ENCODE measurements at regions not wholly inside any gene's neighbourhood (a gene's known extent, or its start where the extent isn't known, plus 50 kb on each side); places are given as distances from the start of the nearest gene placed in this dataset.

DNA sequence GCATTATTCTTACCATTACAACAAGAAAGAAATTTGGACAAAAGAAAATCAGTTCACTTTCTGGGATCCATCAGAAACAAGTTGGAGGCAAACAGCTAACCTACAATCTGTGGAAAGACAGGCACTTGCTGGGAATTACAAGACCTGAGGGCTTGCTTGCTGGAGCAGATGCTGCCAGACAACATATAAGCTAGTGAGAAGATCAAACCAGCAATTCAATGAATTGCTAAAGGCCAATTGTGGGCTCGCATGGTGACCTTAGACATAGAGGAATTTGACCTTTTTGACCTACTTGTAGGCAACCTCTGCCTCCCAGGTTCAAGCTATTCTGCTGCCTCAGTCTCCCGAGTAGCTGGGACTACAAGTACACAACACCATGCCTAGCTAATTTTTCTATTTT is 921.2 kb upstream of the CNTNAP5 start:
- no peak overlapping the region for H3K4me3 ChIP-seq (ENCODE audit: low read depth, low read length)
- ChIA-PET POLR2A (no interaction called here), CTCF (no interaction called here)
- no peaks in the 10 kb centered on the region for H3K9me3 Mint-ChIP-seq (ENCODE audit: unreplicated experiment)
- intact Hi-C loops (cut with micrococcal nuclease; ENCODE audit: unreplicated experiment): no loop called here
- no peak for DNase-seq
- no TSS peak for BruUV-seq (replicated peaks)
- H3K4me3 Mint-ChIP-seq (ENCODE audit: unreplicated experiment): no peak overlapping the region
- no peaks in the 10 kb centered on the region for H3K36me3 ChIP-seq (ENCODE audit: control insufficient read depth, insufficient read depth, low read length)
- TF ChIP-seq, protein P1, sequence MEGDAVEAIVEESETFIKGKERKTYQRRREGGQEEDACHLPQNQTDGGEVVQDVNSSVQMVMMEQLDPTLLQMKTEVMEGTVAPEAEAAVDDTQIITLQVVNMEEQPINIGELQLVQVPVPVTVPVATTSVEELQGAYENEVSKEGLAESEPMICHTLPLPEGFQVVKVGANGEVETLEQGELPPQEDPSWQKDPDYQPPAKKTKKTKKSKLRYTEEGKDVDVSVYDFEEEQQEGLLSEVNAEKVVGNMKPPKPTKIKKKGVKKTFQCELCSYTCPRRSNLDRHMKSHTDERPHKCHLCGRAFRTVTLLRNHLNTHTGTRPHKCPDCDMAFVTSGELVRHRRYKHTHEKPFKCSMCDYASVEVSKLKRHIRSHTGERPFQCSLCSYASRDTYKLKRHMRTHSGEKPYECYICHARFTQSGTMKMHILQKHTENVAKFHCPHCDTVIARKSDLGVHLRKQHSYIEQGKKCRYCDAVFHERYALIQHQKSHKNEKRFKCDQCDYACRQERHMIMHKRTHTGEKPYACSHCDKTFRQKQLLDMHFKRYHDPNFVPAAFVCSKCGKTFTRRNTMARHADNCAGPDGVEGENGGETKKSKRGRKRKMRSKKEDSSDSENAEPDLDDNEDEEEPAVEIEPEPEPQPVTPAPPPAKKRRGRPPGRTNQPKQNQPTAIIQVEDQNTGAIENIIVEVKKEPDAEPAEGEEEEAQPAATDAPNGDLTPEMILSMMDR (IDR thresholded peaks at IDR 0.05; ENCODE audit: insufficient read depth in 1 of 2, low read depth in 1 of 2, low read length in 1 of 2, severe bottlenecking in 1 of 2, unreplicated experiment in 1 of 2): no peak
- no peaks in the 10 kb centered on the region for H3K4me1 ChIP-seq
- no peak overlapping the region for H3K27ac Mint-ChIP-seq (ENCODE audit: unreplicated experiment)
- no peaks in the 10 kb centered on the region for H3K27me3 ChIP-seq (replicated peaks; ENCODE audit: control insufficient read depth, insufficient read depth, low read length)
- H3K36me3 Mint-ChIP-seq (ENCODE audit: insufficient read depth, unreplicated experiment): no peaks in the 10 kb centered on the region
- H3K9me3 ChIP-seq: no peaks in the 10 kb centered on the region
- H3K27me3 Mint-ChIP-seq (ENCODE audit: insufficient read depth, unreplicated experiment): peaks cover 2% of the 10 kb centered on the region
- H3K4me1 Mint-ChIP-seq (ENCODE audit: low read depth, unreplicated experiment): no peaks in the 10 kb centered on the region

DNA sequence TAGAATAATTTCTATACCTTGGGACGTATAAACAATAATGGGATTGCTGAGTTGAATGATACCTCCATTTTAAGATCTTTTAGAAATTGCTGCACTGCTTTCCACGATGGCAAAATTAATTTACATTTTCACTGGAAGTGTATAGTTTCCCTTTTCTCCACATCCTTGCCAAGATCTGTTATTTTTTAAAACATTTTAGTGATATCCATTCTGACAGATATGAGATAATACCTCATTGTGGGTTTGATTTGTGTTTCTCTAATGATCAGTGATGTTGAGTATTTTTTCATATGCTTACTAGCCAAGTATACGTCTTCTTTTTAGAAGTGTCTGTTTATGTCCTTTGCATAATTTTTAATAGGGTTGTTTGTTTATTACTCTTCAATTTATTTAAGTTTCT is 908.5 kb upstream of the CNTNAP5 start:
- Histone ChIP-seq H3K9me3 (no peaks in the 10 kb centered on the region), H3K4me3 (ENCODE audit: low read depth, low read length) (no peak overlapping the region), H3K27me3 (replicated peaks; ENCODE audit: control insufficient read depth, insufficient read depth, low read length) (no peaks in the 10 kb centered on the region), H3K36me3 (ENCODE audit: control insufficient read depth, insufficient read depth, low read length) (no peaks in the 10 kb centered on the region), H3K4me1 (no peaks in the 10 kb centered on the region)
- no peaks in the 10 kb centered on the region for H3K4me1 Mint-ChIP-seq (ENCODE audit: low read depth, unreplicated experiment)
- H3K27me3 Mint-ChIP-seq (ENCODE audit: insufficient read depth, unreplicated experiment): no peaks in the 10 kb centered on the region
- DNase-seq: no peak
- H3K9me3 Mint-ChIP-seq (ENCODE audit: unreplicated experiment): peaks cover 16% of the 10 kb centered on the region
- no peak overlapping the region for H3K27ac Mint-ChIP-seq (ENCODE audit: unreplicated experiment)
- ChIA-PET POLR2A (no interaction called here), CTCF (no interaction called here)
- intact Hi-C loops (cut with micrococcal nuclease; ENCODE audit: unreplicated experiment): no loop called here
- no TSS peak for BruUV-seq (replicated peaks)
- TF ChIP-seq, protein P1 (IDR thresholded peaks at IDR 0.05; ENCODE audit: insufficient read depth in 1 of 2, low read depth in 1 of 2, low read length in 1 of 2, severe bottlenecking in 1 of 2, unreplicated experiment in 1 of 2): no peak
- H3K36me3 Mint-ChIP-seq (ENCODE audit: insufficient read depth, unreplicated experiment): no peaks in the 10 kb centered on the region
- H3K4me3 Mint-ChIP-seq (ENCODE audit: unreplicated experiment): no peak overlapping the region

DNA sequence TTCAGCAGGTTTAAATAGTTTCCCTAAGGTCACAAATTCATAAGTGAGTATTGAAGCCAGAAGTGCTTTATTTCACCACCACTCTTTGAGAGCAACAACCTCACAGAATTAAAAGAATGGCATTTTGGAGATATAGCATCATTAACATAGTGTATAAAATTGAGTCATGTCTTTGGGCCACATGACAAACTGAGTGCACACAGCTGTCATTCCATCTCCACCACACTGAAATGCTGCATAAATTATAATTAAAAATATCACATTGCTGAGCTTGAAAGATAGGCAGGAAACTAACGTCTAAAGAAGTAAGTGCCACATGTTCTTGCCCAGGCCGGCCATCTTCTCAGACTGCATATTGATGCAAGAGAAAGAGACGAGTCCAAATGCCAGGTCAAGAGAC is 897.9 kb upstream of the CNTNAP5 start:
- Histone ChIP-seq H3K4me1 (no peaks in the 10 kb centered on the region), H3K27me3 (replicated peaks; ENCODE audit: control insufficient read depth, insufficient read depth, low read length) (no peaks in the 10 kb centered on the region), H3K9me3 (no peaks in the 10 kb centered on the region), H3K36me3 (ENCODE audit: control insufficient read depth, insufficient read depth, low read length) (no peaks in the 10 kb centered on the region), H3K4me3 (ENCODE audit: low read depth, low read length) (no peak overlapping the region)
- H3K4me3 Mint-ChIP-seq (ENCODE audit: unreplicated experiment): no peak overlapping the region
- ChIA-PET CTCF (no interaction called here), POLR2A (no interaction called here)
- no peaks in the 10 kb centered on the region for H3K4me1 Mint-ChIP-seq (ENCODE audit: low read depth, unreplicated experiment)
- H3K9me3 Mint-ChIP-seq (ENCODE audit: unreplicated experiment): peaks cover 11% of the 10 kb centered on the region
- H3K36me3 Mint-ChIP-seq (ENCODE audit: insufficient read depth, unreplicated experiment): no peaks in the 10 kb centered on the region
- no peak for DNase-seq
- no peak overlapping the region for H3K27ac Mint-ChIP-seq (ENCODE audit: unreplicated experiment)
- no peaks in the 10 kb centered on the region for H3K27me3 Mint-ChIP-seq (ENCODE audit: insufficient read depth, unreplicated experiment)
- intact Hi-C loops (cut with micrococcal nuclease; ENCODE audit: unreplicated experiment): no loop called here
- no TSS peak for BruUV-seq (replicated peaks)
- TF ChIP-seq, protein P1 (IDR thresholded peaks at IDR 0.05; ENCODE audit: insufficient read depth in 1 of 2, low read depth in 1 of 2, low read length in 1 of 2, severe bottlenecking in 1 of 2, unreplicated experiment in 1 of 2): no peak
